SH-SY5Y (cell line): ENCODE measurements at regions not wholly inside any gene's neighbourhood (a gene's known extent, or its start where the extent isn't known, plus 50 kb on each side); places are given as distances from the start of the nearest gene placed in this dataset.

Experiments
- GATA2 ChIP-seq: IDR thresholded peaks from 2 replicates; pipeline ENCODE4 v1.6.1; 2011; ENCODE audit warnings: mild to moderate bottlenecking, low read depth, low read length
- GATA3 ChIP-seq: IDR thresholded peaks from 2 replicates; pipeline ENCODE4 v1.6.1; 2011; ENCODE audit warnings: low read depth, mild to moderate bottlenecking, low read length, moderate library complexity

- TF ChIP-seq GATA2 (no peak), GATA3 (no peak)
These were observed 82.8 kb upstream of the ATP8B1 start for GRCh38 chr18:57885931-57886330.
